HepG2 (cell line): ENCODE measurements at regions not wholly inside any gene's neighbourhood (a gene's known extent, or its start where the extent isn't known, plus 50 kb on each side); places are given as distances from the start of the nearest gene placed in this dataset.

Experiments used
- RNF2 ChIP-seq: fragments of 450-650 bp; conservative IDR thresholded peaks from 2 replicates; pipeline ENCODE4 v1.6.1; 2016; ENCODE audit warnings: low read depth
- SUZ12 ChIP-seq: fragments of 150-350 bp; IDR thresholded peaks from 2 replicates; pipeline ENCODE4 v1.6.1; 2014; ENCODE audit warnings: low read depth, low read length
- ZNF10 ChIP-seq: sonication (generic); formaldehyde crosslinking; IDR thresholded peaks from 2 replicates; pipeline ENCODE4 v1.4.0; 2020; ENCODE audit warnings: mild to moderate bottlenecking, low read depth, missing genetic modification reagents, borderline replicate concordance
- TF ChIP-seq, protein P1 (sequence below): IDR thresholded peaks from 2 replicates; pipeline ENCODE4 v1.6.1; 2012; ENCODE audit warnings: inconsistent platforms

GRCh38 chr4:25494166-25494565, 117.1 kb downstream of the ANAPC4 start:
- TF ChIP-seq SUZ12: no peak
- no peak for TF ChIP-seq RNF2
- TF ChIP-seq, protein P1, sequence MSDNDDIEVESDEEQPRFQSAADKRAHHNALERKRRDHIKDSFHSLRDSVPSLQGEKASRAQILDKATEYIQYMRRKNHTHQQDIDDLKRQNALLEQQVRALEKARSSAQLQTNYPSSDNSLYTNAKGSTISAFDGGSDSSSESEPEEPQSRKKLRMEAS: no peak
- TF ChIP-seq ZNF10 (CRISPR knock-in tag): no peak
